AG04449 (cell line): ENCODE measurements at regions not wholly inside any gene's neighbourhood (a gene's known extent, or its start where the extent isn't known, plus 50 kb on each side); places are given as distances from the start of the nearest gene placed in this dataset.

Source experiments
- CTCF ChIA-PET: fragments of 350-600 bp; formaldehyde crosslinking; extraction: SDS; loops from one replicate; lab custom pipeline; 2021; ENCODE audit warnings: antibody characterized with exemption; lab: Yijun Ruan, JAX
- POLR2A ChIA-PET: fragments of 400-600, 350-600 bp; formaldehyde crosslinking; extraction: SDS; loops from one replicate; lab custom pipeline; 2020; ENCODE audit warnings: antibody characterized with exemption, inconsistent platforms; lab: Yijun Ruan, JAX
- DNase-seq: peaks from one replicate; pipeline ENCODE4 v3.0.0-alpha.2; 2010; ENCODE audit warnings: low read depth, low spot score
- H3K4me3 ChIP-seq: 2 replicates; pipeline ENCODE4 v1.5.1; 2011; ENCODE audit warnings: low read depth, mild to moderate bottlenecking, control low read depth, low read length
- TF ChIP-seq, protein P1 (sequence below): IDR thresholded peaks from one replicate; pipeline ENCODE4 v1.5.1; 2011; ENCODE audit warnings: mild to moderate bottlenecking, moderate library complexity, low read length, control low read depth, inconsistent platforms; ENCODE audit not compliant: insufficient read depth; ENCODE audit errors: missing control alignments

DNA sequence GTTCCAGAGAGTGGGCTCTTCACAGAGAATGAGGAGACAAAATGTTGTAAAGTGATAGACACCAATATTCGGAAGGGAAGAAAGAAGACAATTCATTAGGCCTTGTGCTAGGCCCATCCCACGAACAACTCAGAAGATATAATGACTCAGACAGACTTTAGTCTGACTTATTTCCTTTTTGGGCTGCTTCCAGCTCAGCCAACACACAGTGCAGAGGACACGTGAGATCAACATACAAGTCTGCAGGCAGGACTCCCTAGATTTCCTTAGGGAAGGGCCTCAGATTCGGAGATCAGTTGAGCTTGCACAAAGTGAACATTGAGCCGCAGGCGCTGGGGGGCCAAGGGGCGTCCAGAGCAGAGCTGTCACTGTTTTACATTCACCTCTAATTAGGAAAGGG, 290.7 kb upstream of the TENM3 start:
- ChIA-PET CTCF (no interaction called here), POLR2A (no interaction called here)
- H3K4me3 ChIP-seq = no peak overlapping the region
- DNase-seq = peak; percentile 86
- TF ChIP-seq, protein P1, sequence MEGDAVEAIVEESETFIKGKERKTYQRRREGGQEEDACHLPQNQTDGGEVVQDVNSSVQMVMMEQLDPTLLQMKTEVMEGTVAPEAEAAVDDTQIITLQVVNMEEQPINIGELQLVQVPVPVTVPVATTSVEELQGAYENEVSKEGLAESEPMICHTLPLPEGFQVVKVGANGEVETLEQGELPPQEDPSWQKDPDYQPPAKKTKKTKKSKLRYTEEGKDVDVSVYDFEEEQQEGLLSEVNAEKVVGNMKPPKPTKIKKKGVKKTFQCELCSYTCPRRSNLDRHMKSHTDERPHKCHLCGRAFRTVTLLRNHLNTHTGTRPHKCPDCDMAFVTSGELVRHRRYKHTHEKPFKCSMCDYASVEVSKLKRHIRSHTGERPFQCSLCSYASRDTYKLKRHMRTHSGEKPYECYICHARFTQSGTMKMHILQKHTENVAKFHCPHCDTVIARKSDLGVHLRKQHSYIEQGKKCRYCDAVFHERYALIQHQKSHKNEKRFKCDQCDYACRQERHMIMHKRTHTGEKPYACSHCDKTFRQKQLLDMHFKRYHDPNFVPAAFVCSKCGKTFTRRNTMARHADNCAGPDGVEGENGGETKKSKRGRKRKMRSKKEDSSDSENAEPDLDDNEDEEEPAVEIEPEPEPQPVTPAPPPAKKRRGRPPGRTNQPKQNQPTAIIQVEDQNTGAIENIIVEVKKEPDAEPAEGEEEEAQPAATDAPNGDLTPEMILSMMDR = no peak

DNA sequence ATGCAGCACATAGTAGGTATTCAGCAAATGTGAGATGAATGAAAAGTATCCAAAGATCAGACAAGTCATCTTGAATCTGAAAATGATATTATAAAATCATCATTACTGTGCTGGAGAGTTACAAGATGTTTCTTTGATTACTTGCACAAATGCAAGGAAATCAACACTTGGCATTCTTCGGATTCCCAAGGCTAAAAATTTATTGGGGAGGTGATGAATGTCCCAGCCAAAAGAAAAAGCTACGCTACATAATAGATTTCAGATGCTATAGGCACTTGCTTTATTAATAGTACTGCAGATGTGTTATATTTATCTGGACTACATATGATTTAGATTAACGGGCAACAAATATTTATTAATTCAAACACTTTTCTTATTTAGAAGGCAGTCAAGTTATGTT, 286.7 kb upstream of the TENM3 start:
- TF ChIP-seq, protein P1 = no peak
- POLR2A ChIA-PET = interaction anchor here (1.2 kb wide), 1 partner anchor 12 kb away, joined by 5 read pairs; no protein-coding TSS in a partner anchor
- CTCF ChIA-PET = no interaction called here
- DNase-seq = no peak
- no peak overlapping the region for H3K4me3 ChIP-seq

DNA sequence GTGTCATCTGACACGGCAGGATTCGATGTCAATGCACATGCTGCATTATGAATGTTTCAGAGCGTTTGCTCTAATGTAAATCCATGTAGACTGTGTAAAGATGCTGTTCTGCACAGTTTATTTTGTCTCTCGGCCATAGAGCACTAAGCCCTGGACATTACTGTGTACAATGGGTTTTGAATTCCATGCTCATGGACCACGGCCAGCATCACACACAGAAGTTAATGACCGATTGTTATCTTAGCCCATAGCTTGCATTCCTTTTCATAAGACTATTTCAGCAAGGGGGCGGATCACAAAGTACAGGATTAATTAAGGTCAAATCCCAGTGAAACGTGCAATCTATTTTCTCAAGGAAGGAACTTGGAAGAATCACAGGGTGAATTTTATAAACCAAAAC, 286.1 kb upstream of the TENM3 start:
- peak; percentile 78 for DNase-seq
- no peak overlapping the region; the same call in 1 of the 2 replicates for H3K4me3 ChIP-seq
- TF ChIP-seq, protein P1 = no peak
- ChIA-PET CTCF (no interaction called here), POLR2A (interaction anchor here (1.2 kb wide), 1 partner anchor 11 kb away, joined by 5 read pairs; no protein-coding TSS in a partner anchor)

DNA sequence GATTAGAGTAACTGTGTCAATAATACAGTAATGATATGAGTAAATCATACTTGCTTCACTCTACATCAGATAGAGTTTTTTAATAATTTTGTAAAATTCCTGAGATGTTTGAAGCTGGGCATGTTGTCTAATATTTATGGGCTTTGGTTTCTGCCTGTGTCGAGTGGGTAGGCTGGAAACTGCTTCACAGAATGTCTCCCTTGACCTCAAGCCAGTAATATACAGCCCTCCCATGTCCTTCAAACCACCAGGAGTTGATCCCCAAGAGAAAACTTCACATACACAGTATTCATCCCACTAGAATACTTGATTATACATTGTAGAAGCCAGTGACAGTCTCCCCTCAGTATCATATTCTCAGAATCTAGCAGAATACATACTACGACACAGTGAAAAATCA, 284.8 kb upstream of the TENM3 start:
- ChIA-PET CTCF (no interaction called here), POLR2A (no interaction called here)
- no peak for DNase-seq
- H3K4me3 ChIP-seq = no peak overlapping the region
- TF ChIP-seq, protein P1 = no peak

DNA sequence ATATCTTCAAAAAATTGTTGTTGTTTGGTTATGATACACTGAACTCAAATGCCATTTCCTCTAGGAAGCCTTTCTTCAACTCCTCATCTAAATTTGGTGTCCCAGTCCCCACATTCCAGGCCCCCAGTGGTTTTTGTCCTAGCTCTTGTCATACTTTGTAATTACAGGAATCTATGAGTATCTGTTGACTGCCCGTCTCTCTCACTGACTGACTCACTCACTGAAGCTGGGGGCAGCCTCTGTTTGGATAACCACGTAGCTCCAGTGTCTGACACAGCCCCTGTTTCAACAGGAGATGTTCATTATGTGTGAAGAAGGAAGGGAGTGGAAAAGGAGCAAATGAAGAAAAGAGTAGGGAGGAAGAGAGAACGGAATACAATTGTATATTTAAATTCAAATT, 284.1 kb upstream of the TENM3 start:
- H3K4me3 ChIP-seq = no peak overlapping the region
- ChIA-PET POLR2A (interaction anchor here (0.7 to 1.3 kb wide), 2 partner anchors 184 to 271 kb away, joined by 3 to 5 read pairs; no protein-coding TSS in a partner anchor), CTCF (interaction anchor here (1.2 kb wide), 1 partner anchor 12 kb away, joined by 3 read pairs; no protein-coding TSS in a partner anchor)
- TF ChIP-seq, protein P1 = no peak
- peak; percentile 65 for DNase-seq

DNA sequence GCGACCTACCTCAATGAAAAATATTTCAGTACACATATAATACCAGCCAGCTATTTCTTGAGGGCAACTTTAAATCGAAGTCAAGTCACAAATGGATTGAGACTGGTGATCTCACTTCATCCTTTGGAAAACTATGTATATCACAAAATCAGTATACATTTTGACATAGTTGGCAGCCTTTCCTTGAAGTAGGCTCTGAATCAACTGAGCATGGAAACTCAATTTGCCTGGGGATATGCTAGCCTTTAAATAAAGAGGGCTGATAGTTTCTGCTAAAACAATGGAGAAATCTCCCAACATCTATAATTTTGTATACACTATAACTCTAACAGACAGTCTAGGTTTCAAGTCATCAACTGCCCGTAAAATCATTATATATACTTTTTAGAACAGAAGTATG, 282.8 kb upstream of the TENM3 start:
- TF ChIP-seq, protein P1 = no peak
- H3K4me3 ChIP-seq = no peak overlapping the region
- no peak for DNase-seq
- ChIA-PET CTCF (interaction anchor here (1.2 kb wide), 1 partner anchor 10 kb away, joined by 3 read pairs; no protein-coding TSS in a partner anchor), POLR2A (no interaction called here)
